ENCODE measurements at regions not wholly inside any gene's neighbourhood (a gene's known extent, or its start where the extent isn't known, plus 50 kb on each side); places are given as distances from the start of the nearest gene placed in this dataset.
A peak's percentile ranks its signal among the peaks of the same experiment; 100 is the strongest.
"Not testable (repeated sequence)": the region's sequence is repeated elsewhere in the genome, so short reads cannot be mapped to it uniquely, and the experiment has no call there.

GRCh38 chr9:13443346-13444244, 164.1 kb upstream of the MPDZ start:
- DNase-seq (ENCODE audit: low read depth) = no peak

GRCh38 chr9:13439685-13440476, 160.4 kb upstream of the MPDZ start:
- TF ChIP-seq CTCF (IDR thresholded peaks at IDR 0.05; ENCODE audit: insufficient read depth, low read depth, low read length, missing control alignments) = no peak
- no peak overlapping the region for H3K4me3 ChIP-seq (ENCODE audit: low read length)
- no peak for DNase-seq (ENCODE audit: low read depth)

More at GRCh38 chr9:13443346-13444244, 164.1 kb upstream of the MPDZ start:
- H3K4me3 ChIP-seq (ENCODE audit: low read length) = no peak overlapping the region
- TF ChIP-seq CTCF (IDR thresholded peaks at IDR 0.05; ENCODE audit: insufficient read depth, low read depth, low read length, missing control alignments) = no peak

- H3K4me3 ChIP-seq (ENCODE audit: low read length) = no peak overlapping the region
- DNase-seq (ENCODE audit: low read depth) = no peak
- no peak for TF ChIP-seq CTCF (IDR thresholded peaks at IDR 0.05; ENCODE audit: insufficient read depth, low read depth, low read length, missing control alignments)
These were observed 158.4 kb upstream of the MPDZ start for GRCh38 chr9:13437866-13438265.

- TF ChIP-seq CTCF (IDR thresholded peaks at IDR 0.05; ENCODE audit: insufficient read depth, low read depth, low read length, missing control alignments) = no peak
- no peak for DNase-seq (ENCODE audit: low read depth)
- no peak overlapping the region for H3K4me3 ChIP-seq (ENCODE audit: low read length)
These were observed 157.1 kb upstream of the MPDZ start for GRCh38 chr9:13436591-13436990.

- H3K4me3 ChIP-seq (ENCODE audit: low read length); DNase-seq (ENCODE audit: low read depth): not testable (repeated sequence)
These were observed 154.0 kb upstream of the MPDZ start for GRCh38 chr9:13433453-13433852.

- peak; percentile 67 for DNase-seq (ENCODE audit: low read depth)
- TF ChIP-seq CTCF (IDR thresholded peaks at IDR 0.05; ENCODE audit: insufficient read depth, low read depth, low read length, missing control alignments) = no peak
- H3K4me3 ChIP-seq (ENCODE audit: low read length) = no peak overlapping the region
These were observed 153.4 kb upstream of the MPDZ start for GRCh38 chr9:13432904-13433303.

GRCh38 chr9:13431692-13432091, 152.2 kb upstream of the MPDZ start:
- no peak overlapping the region for H3K4me3 ChIP-seq (ENCODE audit: low read length)
- no peak for TF ChIP-seq CTCF (IDR thresholded peaks at IDR 0.05; ENCODE audit: insufficient read depth, low read depth, low read length, missing control alignments)
- no peak for DNase-seq (ENCODE audit: low read depth)

Measured in epithelial cell of esophagus (primary cell).